ENCODE measurements at regions not wholly inside any gene's neighbourhood (a gene's known extent, or its start where the extent isn't known, plus 50 kb on each side); places are given as distances from the start of the nearest gene placed in this dataset.

GRCh38 chr12:91566328-91567099 lies 383.9 kb upstream of the DCN start:
- no peak for DNase-seq (ENCODE audit: low read depth in 2 of 3, low spot score in 1 of 3)

GRCh38 chr12:91565846-91566245 lies 383.2 kb upstream of the DCN start:
- no peak for DNase-seq (ENCODE audit: low read depth in 2 of 3, low spot score in 1 of 3)

- peak in 1 of 3 donors; percentile 16 for DNase-seq (ENCODE audit: low read depth in 2 of 3, low spot score in 1 of 3)
These were observed 382.6 kb upstream of the DCN start for GRCh38 chr12:91565246-91565645.

GRCh38 chr12:91563011-91563765 lies 380.6 kb upstream of the DCN start:
- DNase-seq (ENCODE audit: low read depth in 2 of 3, low spot score in 1 of 3): no peak

- DNase-seq (ENCODE audit: low read depth in 2 of 3, low spot score in 1 of 3): no peak
These were observed 379.9 kb upstream of the DCN start for GRCh38 chr12:91562476-91562875.

- DNase-seq (ENCODE audit: low read depth in 2 of 3, low spot score in 1 of 3): no peak
These were observed 379.3 kb upstream of the DCN start for GRCh38 chr12:91561958-91562325.

GRCh38 chr12:91561301-91561957 lies 378.8 kb upstream of the DCN start:
- DNase-seq (ENCODE audit: low read depth in 2 of 3, low spot score in 1 of 3): no peak

- DNase-seq (ENCODE audit: low read depth in 2 of 3, low spot score in 1 of 3): no peak
These were observed 374.3 kb upstream of the DCN start for GRCh38 chr12:91556909-91557308.

- no peak for DNase-seq (ENCODE audit: low read depth in 2 of 3, low spot score in 1 of 3)
These were observed 373.1 kb upstream of the DCN start for GRCh38 chr12:91555436-91556415.

- DNase-seq (ENCODE audit: low read depth in 2 of 3, low spot score in 1 of 3): no peak
These were observed 369.3 kb upstream of the DCN start for GRCh38 chr12:91551927-91552326.

- no peak for DNase-seq (ENCODE audit: low read depth in 2 of 3, low spot score in 1 of 3)
These were observed 368.6 kb upstream of the DCN start for GRCh38 chr12:91551242-91551641.

GRCh38 chr12:91542666-91543065 lies 360.0 kb upstream of the DCN start:
- no peak for DNase-seq (ENCODE audit: low read depth in 2 of 3, low spot score in 1 of 3)

GRCh38 chr12:91542067-91542466 lies 359.4 kb upstream of the DCN start:
- no peak for DNase-seq (ENCODE audit: low read depth in 2 of 3, low spot score in 1 of 3)

- DNase-seq (ENCODE audit: low read depth in 2 of 3, low spot score in 1 of 3): no peak
These were observed 355.8 kb upstream of the DCN start for GRCh38 chr12:91538418-91538817.

- DNase-seq (ENCODE audit: low read depth in 2 of 3, low spot score in 1 of 3): no peak
These were observed 350.7 kb upstream of the DCN start for GRCh38 chr12:91533366-91533765.

GRCh38 chr12:91529829-91530228 lies 347.2 kb upstream of the DCN start:
- DNase-seq (ENCODE audit: low read depth in 2 of 3, low spot score in 1 of 3): no peak

GRCh38 chr12:91523831-91524230 lies 341.2 kb upstream of the DCN start:
- DNase-seq (ENCODE audit: low read depth in 2 of 3, low spot score in 1 of 3): no peak

- DNase-seq (ENCODE audit: low read depth in 2 of 3, low spot score in 1 of 3): no peak
These were observed 334.1 kb upstream of the DCN start for GRCh38 chr12:91516695-91517047.

GRCh38 chr12:91515944-91516694 lies 333.5 kb upstream of the DCN start:
- no peak for DNase-seq (ENCODE audit: low read depth in 2 of 3, low spot score in 1 of 3)

GRCh38 chr12:91513313-91513712 lies 330.7 kb upstream of the DCN start:
- DNase-seq (ENCODE audit: low read depth in 2 of 3, low spot score in 1 of 3): no peak

Measured in stimulated activated CD4-positive, alpha-beta T cell treated with anti-CD3 and anti-CD28 coated beads, Interleukin-12 subunit alpha, Interleukin-12 subunit beta, amount 100 ng/mL, for 48 hours (primary cell).